PC-3 (cell line): ENCODE measurements at regions not wholly inside any gene's neighbourhood (a gene's known extent, or its start where the extent isn't known, plus 50 kb on each side); places are given as distances from the start of the nearest gene placed in this dataset.

Experiments used
- ATAC-seq: fragments of 200-7000 bp; cut with Tn5 transposase; 2 replicates; pipeline ENCODE4 v1.9.1; 2020; ENCODE audit warnings: mild to moderate bottlenecking, moderate library complexity
- BruUV-seq: library from RNA; stranded (reverse); fragments of 400-500 nt; replicated peaks from 2 replicates; lab custom pipeline; 2021; lab: Mats Ljungman, UMichigan
- CTCF ChIA-PET: fragments of 300-600 bp; sonication (Branson Sonifier 250); formaldehyde crosslinking; loops from one replicate; lab custom pipeline; 2022; ENCODE audit warnings: antibody characterized with exemption; lab: Charles Lee
- POLR2A ChIA-PET: fragments of 300-600 bp; sonication (Branson Sonifier 250); formaldehyde crosslinking; loops from one replicate; lab custom pipeline; 2022; ENCODE audit warnings: antibody characterized with exemption; ENCODE audit not compliant: unreplicated experiment; lab: Charles Lee
- DNase-seq: peaks from one replicate; pipeline ENCODE4 v3.0.0-alpha.2; 2015
- H2AFZ ChIP-seq: fragments of 300-600 bp; sonication (generic); 2 replicates; pipeline ENCODE4 v1.6.0; 2016; ENCODE audit warnings: antibody characterized with exemption, low read length
- H3F3A ChIP-seq: fragments of 300-600 bp; sonication (generic); one replicate; pipeline ENCODE4 v1.6.0; 2017; ENCODE audit warnings: antibody characterized with exemption, low read length, control low read depth, mild to moderate bottlenecking; ENCODE audit not compliant: unreplicated experiment
- H3K27ac ChIP-seq: fragments of 300-600 bp; sonication (generic); 2 replicates; pipeline ENCODE4 v1.5.1; 2016; ENCODE audit warnings: mild to moderate bottlenecking, low read length
- H3K27me3 ChIP-seq: fragments of 300-600 bp; sonication (generic); 2 replicates; pipeline ENCODE4 v1.6.1; 2016; ENCODE audit warnings: low read length, mixed read lengths
- H3K36me3 ChIP-seq: fragments of 300-600 bp; sonication (generic); 2 replicates; pipeline ENCODE4 v1.6.1; 2016; ENCODE audit warnings: low read depth, mixed run types, low read length, mixed read lengths
- H3K4me1 ChIP-seq: fragments of 300-600 bp; sonication (generic); 2 replicates; pipeline ENCODE4 v1.5.1; 2016; ENCODE audit warnings: low read length; ENCODE audit not compliant: insufficient read depth
- H3K4me2 ChIP-seq: fragments of 300-600 bp; sonication (generic); 2 replicates; pipeline ENCODE4 v1.6.0; 2016; ENCODE audit warnings: low read length
- H3K4me3 ChIP-seq: fragments of 300-600 bp; sonication (generic); 2 replicates; pipeline ENCODE4 v1.5.1; 2016; ENCODE audit warnings: mild to moderate bottlenecking, low read length, mixed read lengths
- H3K79me2 ChIP-seq: fragments of 300-600 bp; sonication (generic); 2 replicates; pipeline ENCODE4 v1.6.1; 2017; ENCODE audit warnings: low read length, mixed read lengths
- H3K9ac ChIP-seq: fragments of 300-600 bp; sonication (generic); 2 replicates; pipeline ENCODE4 v1.6.0; 2016; ENCODE audit warnings: mild to moderate bottlenecking, low read length
- H3K9me2 ChIP-seq: fragments of 300-600 bp; sonication (generic); replicated peaks from 2 replicates; pipeline ENCODE4 v1.6.1; 2016; ENCODE audit warnings: mixed run types, low read length, mixed read lengths
- H3K9me3 ChIP-seq: fragments of 300-600 bp; sonication (generic); 2 replicates; pipeline ENCODE4 v1.6.1; 2016; ENCODE audit warnings: low read length, mixed read lengths
- H4K20me1 ChIP-seq: fragments of 300-600 bp; sonication (generic); 2 replicates; pipeline ENCODE4 v1.6.1; 2016; ENCODE audit warnings: low read length, mixed read lengths
- CTCF ChIP-seq: fragments of 300-600 bp; sonication (generic); conservative IDR thresholded peaks from 2 replicates; pipeline ENCODE4 v1.5.1; 2017; ENCODE audit warnings: antibody characterized with exemption, low read depth, mild to moderate bottlenecking, low read length
- EZH2 ChIP-seq: fragments of 300-600 bp; sonication (generic); IDR thresholded peaks from one replicate; pipeline ENCODE4 v1.6.1; 2017; ENCODE audit warnings: antibody characterized with exemption, mild to moderate bottlenecking, low read length; ENCODE audit not compliant: unreplicated experiment
- EZH2phosphoT487 ChIP-seq: fragments of 300-600 bp; sonication (generic); IDR thresholded peaks from 2 replicates; pipeline ENCODE4 v1.6.1; 2018; ENCODE audit warnings: mild to moderate bottlenecking, antibody characterized with exemption, low read length, borderline replicate concordance
- intact Hi-C: fragments of 100-400 bp; cut with micrococcal nuclease; formaldehyde crosslinking; loops from 2 replicates; pipeline ENCODE4 v1.9.0; 2023

- ATAC-seq (no peak), DNase-seq (no peak)
- intact Hi-C loops: no loop called here
- no peak for TF ChIP-seq EZH2phosphoT487
- TF ChIP-seq EZH2: no peak
- TF ChIP-seq CTCF: no peak
- CTCF ChIA-PET: no interaction called here
- no peak overlapping the region for H3K4me2 ChIP-seq
- no peaks in the 10 kb centered on the region for H3K27me3 ChIP-seq
- H3K9me3 ChIP-seq: no peaks in the 10 kb centered on the region
- H3K4me1 ChIP-seq: no peaks in the 10 kb centered on the region
- no peaks in the 10 kb centered on the region for H4K20me1 ChIP-seq
- POLR2A ChIA-PET: no interaction called here
- no peaks in the 10 kb centered on the region for H3K79me2 ChIP-seq
- no peak overlapping the region for H3K4me3 ChIP-seq
- no peak overlapping the region for H3K27ac ChIP-seq
- no peaks in the 10 kb centered on the region for H3K36me3 ChIP-seq
- no peaks in the 10 kb centered on the region for H3K9me2 ChIP-seq
- BruUV-seq: no TSS peak
- no peak overlapping the region for H2AFZ ChIP-seq
- no peaks in the 10 kb centered on the region for H3F3A ChIP-seq
- no peak overlapping the region for H3K9ac ChIP-seq
Measured at GRCh38 chr5:67462147-67462546, 265.5 kb upstream of the CD180 start.

- H3K4me3 ChIP-seq: no peak overlapping the region
- H3F3A ChIP-seq: no peaks in the 10 kb centered on the region
- no peaks in the 10 kb centered on the region for H3K9me3 ChIP-seq
- no TSS peak for BruUV-seq
- intact Hi-C loops: no loop called here
- DNase-seq (no peak), ATAC-seq (no peak)
- no peaks in the 10 kb centered on the region for H4K20me1 ChIP-seq
- H3K4me1 ChIP-seq: no peaks in the 10 kb centered on the region
- no peaks in the 10 kb centered on the region for H3K36me3 ChIP-seq
- no peaks in the 10 kb centered on the region for H3K79me2 ChIP-seq
- H2AFZ ChIP-seq: no peak overlapping the region
- H3K9me2 ChIP-seq: no peaks in the 10 kb centered on the region
- no peak overlapping the region for H3K27ac ChIP-seq
- no peak overlapping the region for H3K9ac ChIP-seq
- ChIA-PET POLR2A (no interaction called here), CTCF (no interaction called here)
- no peak overlapping the region for H3K4me2 ChIP-seq
- TF ChIP-seq CTCF: no peak
- no peak for TF ChIP-seq EZH2phosphoT487
- no peak for TF ChIP-seq EZH2
- no peaks in the 10 kb centered on the region for H3K27me3 ChIP-seq
Measured at GRCh38 chr5:67459253-67459652, 262.7 kb upstream of the CD180 start.

GRCh38 chr5:67455970-67456369, 259.4 kb upstream of the CD180 start:
- Histone ChIP-seq H3K27ac (no peak overlapping the region), H3K79me2 (no peaks in the 10 kb centered on the region), H3F3A (no peaks in the 10 kb centered on the region), H3K27me3 (no peaks in the 10 kb centered on the region), H3K9ac (no peak overlapping the region), H3K4me3 (no peak overlapping the region), H3K4me2 (no peak overlapping the region), H3K4me1 (no peaks in the 10 kb centered on the region), H3K9me3 (no peaks in the 10 kb centered on the region), H4K20me1 (no peaks in the 10 kb centered on the region), H3K36me3 (no peaks in the 10 kb centered on the region), H2AFZ (no peak overlapping the region), H3K9me2 (no peaks in the 10 kb centered on the region)
- POLR2A ChIA-PET: no interaction called here
- no peak for DNase-seq
- intact Hi-C loops: no loop called here
- BruUV-seq: no TSS peak
- CTCF ChIA-PET: no interaction called here
- no peak for ATAC-seq
- TF ChIP-seq CTCF (no peak), EZH2phosphoT487 (no peak), EZH2 (no peak)
